C4-2B (cell line): ENCODE measurements at regions not wholly inside any gene's neighbourhood (a gene's known extent, or its start where the extent isn't known, plus 50 kb on each side); places are given as distances from the start of the nearest gene placed in this dataset.

Experiments
- H3K27ac ChIP-seq: fragments of 450-650 bp; 2 replicates; pipeline ENCODE4 v1.5.1; 2017
- CTCF ChIP-seq: fragments of 450-650 bp; conservative IDR thresholded peaks from 2 replicates; pipeline ENCODE4 v1.5.1; 2017; ENCODE audit warnings: mild to moderate bottlenecking
- ZFX ChIP-seq: fragments of 450-650 bp; IDR thresholded peaks from 2 replicates; pipeline ENCODE4 v1.6.1; 2017

GRCh38 chr13:34628209-34628682 lies 313.8 kb upstream of the NBEA start:
- H3K27ac ChIP-seq, result no peak overlapping the region
- no peak for TF ChIP-seq CTCF
- TF ChIP-seq ZFX, result no peak

GRCh38 chr13:34634448-34634847 lies 307.6 kb upstream of the NBEA start:
- H3K27ac ChIP-seq, result no peak overlapping the region
- TF ChIP-seq CTCF (no peak), ZFX (no peak)

- TF ChIP-seq ZFX (no peak), CTCF (no peak)
- H3K27ac ChIP-seq, result no peak overlapping the region
Observed at GRCh38 chr13:34637138-34637537, 304.9 kb upstream of the NBEA start.

GRCh38 chr13:34637636-34638035 lies 304.4 kb upstream of the NBEA start:
- H3K27ac ChIP-seq, result no peak overlapping the region
- no peak for TF ChIP-seq ZFX
- no peak for TF ChIP-seq CTCF

- H3K27ac ChIP-seq, result no peak overlapping the region
- TF ChIP-seq ZFX (no peak), CTCF (no peak)
Observed at GRCh38 chr13:34638897-34639296, 303.2 kb upstream of the NBEA start.

GRCh38 chr13:34640179-34640992 lies 301.7 kb upstream of the NBEA start:
- TF ChIP-seq ZFX, result no peak
- TF ChIP-seq CTCF, result no peak
- no peak overlapping the region for H3K27ac ChIP-seq

- no peak overlapping the region for H3K27ac ChIP-seq
- no peak for TF ChIP-seq ZFX
- no peak for TF ChIP-seq CTCF
Observed at GRCh38 chr13:34640993-34641330, 301.1 kb upstream of the NBEA start.
